Tibial artery (tissue), 4 donors: ENCODE measurements at regions not wholly inside any gene's neighbourhood (a gene's known extent, or its start where the extent isn't known, plus 50 kb on each side); places are given as distances from the start of the nearest gene placed in this dataset.
"Not testable (repeated sequence)": the region's sequence is repeated elsewhere in the genome, so short reads cannot be mapped to it uniquely, and the experiment has no call there.

Source experiments
- DNase-seq, 2 donors: peaks; one replicate each; pipeline ENCODE4 v3.0.0-alpha.2; 2019
- H3K27ac ChIP-seq, 2 donors: fragments of 200-600 bp; sonication (generic) in 1 of 2; 1 replicate in 1 of 2; 2 replicates in 1 of 2; pipeline ENCODE4 v1.5.1; 2018 to 2019; ENCODE audit warnings: mild to moderate bottlenecking in 1 of 2
- H3K27me3 ChIP-seq, 2 donors: fragments of 200-600 bp; sonication (generic) in 1 of 2; one replicate each; pipeline versions ENCODE4 v1.5.1 to v1.6.0; 2016 to 2019
- H3K36me3 ChIP-seq, 3 donors: fragments of 200-600 bp; sonication (generic) in 2 of 3; one replicate each; pipeline ENCODE4 v1.5.1; 2016 to 2019; ENCODE audit warnings: mild to moderate bottlenecking in 2 of 3
- H3K4me1 ChIP-seq, 4 donors: fragments of 200-600 bp; sonication (generic) in 2 of 4; 1 replicate in 3 of 4; 2 replicates in 1 of 4; pipeline ENCODE4 v1.5.1; 2016 to 2019
- H3K4me3 ChIP-seq, 2 donors: fragments of 200-600 bp; sonication (generic) in 1 of 2; 1 replicate in 1 of 2; 2 replicates in 1 of 2; pipeline ENCODE4 v1.5.1; 2018 to 2019; ENCODE audit warnings: mild to moderate bottlenecking in 2 of 2
- H3K9me3 ChIP-seq, 3 donors: fragments of 200-600 bp; sonication (generic) in 1 of 3; one replicate each; pipeline ENCODE4 v1.5.1; 2016 to 2019
- intact Hi-C: fragments of 100-400 bp; cut with DNase I; formaldehyde crosslinking; loops from one replicate; pipeline ENCODE4 v1.15.0; 2023; ENCODE audit warnings: low total_unique reads

GRCh38 chr9:39018107-39018506 lies 269.9 kb downstream of the CNTNAP3 start:
- H3K9me3 ChIP-seq, H3K27ac ChIP-seq, intact Hi-C loops, H3K4me3 ChIP-seq, DNase-seq, H3K36me3 ChIP-seq, H3K27me3 ChIP-seq, H3K4me1 ChIP-seq: not testable (repeated sequence)

- not testable (repeated sequence) for DNase-seq, H3K9me3 ChIP-seq, H3K36me3 ChIP-seq
These were observed 272.8 kb downstream of the CNTNAP3 start for GRCh38 chr9:39015178-39015577.

GRCh38 chr9:39014805-39015123 lies 273.2 kb downstream of the CNTNAP3 start:
- intact Hi-C loops, H3K36me3 ChIP-seq, H3K27ac ChIP-seq, H3K9me3 ChIP-seq, DNase-seq, H3K27me3 ChIP-seq, H3K4me1 ChIP-seq, H3K4me3 ChIP-seq: not testable (repeated sequence)

More at GRCh38 chr9:39015178-39015577, 272.8 kb downstream of the CNTNAP3 start:
- H3K27ac ChIP-seq, intact Hi-C loops, H3K4me3 ChIP-seq, H3K27me3 ChIP-seq, H3K4me1 ChIP-seq: not testable (repeated sequence)

- H3K4me1 ChIP-seq, H3K9me3 ChIP-seq, H3K27me3 ChIP-seq, intact Hi-C loops, DNase-seq, H3K27ac ChIP-seq, H3K4me3 ChIP-seq, H3K36me3 ChIP-seq: not testable (repeated sequence)
These were observed 273.7 kb downstream of the CNTNAP3 start for GRCh38 chr9:39014096-39014804.

- intact Hi-C loops, H3K27me3 ChIP-seq, DNase-seq, H3K4me3 ChIP-seq, H3K36me3 ChIP-seq, H3K9me3 ChIP-seq, H3K27ac ChIP-seq, H3K4me1 ChIP-seq: not testable (repeated sequence)
These were observed 278.2 kb downstream of the CNTNAP3 start for GRCh38 chr9:39009743-39010142.

- H3K4me1 ChIP-seq, H3K36me3 ChIP-seq, H3K9me3 ChIP-seq, H3K4me3 ChIP-seq, H3K27ac ChIP-seq, intact Hi-C loops, H3K27me3 ChIP-seq, DNase-seq: not testable (repeated sequence)
These were observed 278.6 kb downstream of the CNTNAP3 start for GRCh38 chr9:39009343-39009742.

- H3K4me3 ChIP-seq, H3K4me1 ChIP-seq, DNase-seq, H3K9me3 ChIP-seq, intact Hi-C loops, H3K27ac ChIP-seq, H3K27me3 ChIP-seq, H3K36me3 ChIP-seq: not testable (repeated sequence)
These were observed 279.1 kb downstream of the CNTNAP3 start for GRCh38 chr9:39008907-39009306.

GRCh38 chr9:39005736-39006135 lies 282.2 kb downstream of the CNTNAP3 start:
- H3K27me3 ChIP-seq, H3K9me3 ChIP-seq, H3K36me3 ChIP-seq, H3K4me3 ChIP-seq, H3K27ac ChIP-seq, H3K4me1 ChIP-seq, intact Hi-C loops, DNase-seq: not testable (repeated sequence)

- H3K4me3 ChIP-seq, intact Hi-C loops, H3K9me3 ChIP-seq, H3K27ac ChIP-seq, H3K4me1 ChIP-seq, H3K27me3 ChIP-seq, H3K36me3 ChIP-seq, DNase-seq: not testable (repeated sequence)
These were observed 281.2 kb upstream of the FAM240B start for GRCh38 chr9:39001085-39001593.

- intact Hi-C loops, H3K36me3 ChIP-seq: not testable (repeated sequence)
These were observed 279.3 kb upstream of the FAM240B start for GRCh38 chr9:38999277-38999676.

GRCh38 chr9:38993690-38994089 lies 273.8 kb upstream of the FAM240B start:
- H3K27me3 ChIP-seq, H3K36me3 ChIP-seq, H3K4me3 ChIP-seq, H3K27ac ChIP-seq, DNase-seq, H3K9me3 ChIP-seq, intact Hi-C loops, H3K4me1 ChIP-seq: not testable (repeated sequence)

More at GRCh38 chr9:38999277-38999676, 279.3 kb upstream of the FAM240B start:
- H3K9me3 ChIP-seq, H3K27ac ChIP-seq, DNase-seq, H3K4me3 ChIP-seq, H3K27me3 ChIP-seq, H3K4me1 ChIP-seq: not testable (repeated sequence)

GRCh38 chr9:38993156-38993555 lies 273.2 kb upstream of the FAM240B start:
- H3K36me3 ChIP-seq, H3K27ac ChIP-seq, H3K9me3 ChIP-seq, H3K27me3 ChIP-seq, intact Hi-C loops, H3K4me1 ChIP-seq, H3K4me3 ChIP-seq: not testable (repeated sequence)
- DNase-seq: peak in 1 of 2 donors; percentile 66

GRCh38 chr9:38978734-38979133 lies 258.8 kb upstream of the FAM240B start:
- H3K27me3 ChIP-seq, intact Hi-C loops, DNase-seq, H3K27ac ChIP-seq, H3K36me3 ChIP-seq, H3K9me3 ChIP-seq, H3K4me3 ChIP-seq, H3K4me1 ChIP-seq: not testable (repeated sequence)

- H3K4me1 ChIP-seq, H3K36me3 ChIP-seq, DNase-seq, H3K9me3 ChIP-seq, intact Hi-C loops, H3K27ac ChIP-seq, H3K27me3 ChIP-seq, H3K4me3 ChIP-seq: not testable (repeated sequence)
These were observed 249.5 kb upstream of the FAM240B start for GRCh38 chr9:38969480-38969879.
